GM21515 (cell line): ENCODE measurements at regions not wholly inside any gene's neighbourhood (a gene's known extent, or its start where the extent isn't known, plus 50 kb on each side); places are given as distances from the start of the nearest gene placed in this dataset.

Experiments
- ATAC-seq: cut with Tn5 transposase; IDR thresholded peaks from one replicate; pipeline ENCODE4 v1.9.1; 2021; ENCODE audit not compliant: unreplicated experiment

DNA sequence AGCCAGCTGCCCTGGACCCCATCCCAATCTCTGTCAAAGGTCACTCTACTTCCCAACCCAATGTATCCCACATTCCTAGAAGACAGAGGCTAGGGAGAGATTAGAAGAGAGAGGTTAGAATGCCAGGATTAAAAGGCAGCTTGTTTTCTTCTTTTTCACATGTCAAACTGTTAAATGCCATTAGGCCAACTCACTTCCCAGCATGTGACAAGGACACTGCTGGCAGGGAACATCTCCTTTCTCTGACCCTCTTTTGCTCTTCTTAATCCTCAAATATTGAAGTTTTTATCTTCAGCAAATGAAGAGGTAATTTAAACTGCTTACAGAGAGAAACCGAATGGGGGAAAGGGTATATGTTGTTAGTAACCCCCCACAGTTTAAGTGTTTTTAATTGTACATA is 89.1 kb downstream of the BBS10 start:
- ATAC-seq = no peak

DNA sequence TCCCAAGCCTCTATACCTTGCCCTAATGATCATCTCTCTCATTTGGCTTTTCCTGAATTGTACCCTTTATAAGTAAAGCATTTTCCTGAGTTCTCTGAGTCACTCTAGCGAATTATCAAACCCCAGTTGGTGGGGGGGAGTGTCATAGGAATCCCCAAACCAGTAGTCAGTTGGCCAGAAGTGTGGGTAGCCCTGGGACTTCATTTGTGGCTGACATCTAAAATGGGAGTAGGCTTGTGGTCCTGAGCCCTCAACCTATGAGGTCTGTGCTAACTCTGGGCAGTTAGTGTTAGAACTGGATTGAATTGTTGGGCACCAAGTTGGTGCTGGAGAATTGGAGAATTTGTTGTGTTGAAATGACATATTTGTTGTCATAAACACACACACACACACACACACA is 91.3 kb downstream of the BBS10 start:
- no peak for ATAC-seq

DNA sequence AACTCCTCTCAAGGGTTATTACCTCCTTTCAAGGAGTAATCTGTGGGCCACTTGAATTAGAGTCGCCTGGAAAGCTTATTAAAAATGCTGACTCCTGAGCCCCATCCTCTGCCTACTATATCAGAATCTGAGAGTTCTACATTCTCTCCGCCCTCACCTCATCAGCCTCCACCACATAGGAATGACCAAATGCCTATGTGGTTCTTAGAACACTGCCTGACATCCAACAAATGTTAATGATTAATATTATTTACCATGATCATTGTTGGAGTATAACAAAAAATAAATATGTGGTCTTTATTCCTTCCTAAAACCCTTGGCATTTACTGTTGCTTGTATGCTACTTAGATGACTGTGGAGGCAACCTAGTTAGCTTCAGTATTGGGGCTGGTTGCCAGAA is 91.9 kb downstream of the BBS10 start:
- ATAC-seq = no peak

DNA sequence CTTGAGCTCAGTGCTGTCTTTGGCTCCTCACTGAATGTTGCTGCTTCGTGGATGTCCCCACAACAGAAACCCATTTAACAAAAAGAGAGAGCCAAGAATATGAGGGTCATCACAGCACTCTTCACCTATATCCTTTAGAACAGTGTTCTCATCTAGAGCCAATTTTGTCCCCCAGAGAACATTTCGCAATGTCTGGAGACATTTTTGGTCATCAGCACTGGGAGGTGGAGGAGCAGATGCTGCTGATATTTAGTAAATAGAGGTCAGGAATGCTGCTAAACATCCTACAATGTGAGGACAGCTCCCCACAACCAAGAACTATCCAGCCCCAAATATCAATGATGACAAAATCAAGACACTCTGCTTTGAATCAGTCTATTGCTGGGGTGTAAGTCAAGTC is 92.5 kb downstream of the BBS10 start:
- no peak for ATAC-seq

DNA sequence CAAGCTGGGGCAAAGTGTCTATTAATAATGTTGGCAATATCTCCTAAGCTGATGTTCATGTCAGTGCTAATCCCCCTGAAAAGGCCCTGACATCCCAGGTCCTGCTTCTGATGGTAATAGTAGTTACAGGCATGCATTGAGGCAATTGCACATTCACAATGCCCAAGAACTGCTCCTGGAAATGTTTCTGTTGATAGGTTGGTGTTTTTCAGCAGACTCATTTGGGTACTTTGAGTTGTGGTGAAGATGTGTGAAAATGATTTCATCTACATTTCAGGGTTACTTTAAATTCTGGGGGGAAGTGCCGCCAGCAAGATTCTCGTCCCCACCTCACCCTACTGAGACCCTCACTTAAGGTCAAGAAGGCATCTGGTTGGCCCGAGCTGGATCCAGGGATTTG is 92.9 kb downstream of the BBS10 start:
- ATAC-seq = no peak

DNA sequence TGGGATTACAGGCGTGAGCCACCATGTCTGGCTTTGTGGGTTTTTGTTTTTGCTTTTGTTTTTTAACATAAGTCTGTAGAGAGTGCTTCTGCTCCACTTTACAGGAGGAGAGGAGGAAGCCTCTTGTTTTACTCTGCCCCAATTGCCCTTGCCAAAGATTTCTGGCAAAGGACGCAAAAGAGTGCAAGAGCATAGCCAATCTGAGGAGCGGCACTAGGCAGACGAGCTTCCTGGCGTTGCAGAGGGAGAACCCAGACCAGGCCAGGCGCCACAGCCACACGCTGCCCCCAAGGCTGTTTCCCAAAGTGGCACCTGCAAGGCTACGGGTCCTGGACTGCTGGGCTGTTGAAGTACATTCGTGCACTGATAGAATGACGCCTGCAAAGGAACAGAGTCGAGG is 96.2 kb downstream of the BBS10 start:
- no peak for ATAC-seq

DNA sequence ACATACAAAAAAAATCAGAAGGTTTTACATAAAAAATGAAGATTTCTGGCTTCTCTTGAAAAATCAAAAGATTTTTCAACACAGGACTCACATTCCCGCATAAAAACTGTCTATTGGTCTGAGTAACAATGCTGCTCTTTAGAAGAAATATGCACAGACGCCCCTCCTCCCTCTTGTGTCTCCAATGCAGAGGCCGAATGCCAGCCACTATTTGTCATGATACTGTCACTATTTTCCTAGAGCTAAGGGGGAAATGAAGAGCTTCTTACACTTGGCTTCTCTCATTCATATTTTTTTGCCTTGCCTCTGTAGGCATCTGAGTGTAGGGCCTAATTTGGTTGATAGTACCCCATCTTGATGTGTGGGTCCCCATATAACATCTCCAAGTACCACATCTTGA is 98.0 kb downstream of the BBS10 start:
- no peak for ATAC-seq

DNA sequence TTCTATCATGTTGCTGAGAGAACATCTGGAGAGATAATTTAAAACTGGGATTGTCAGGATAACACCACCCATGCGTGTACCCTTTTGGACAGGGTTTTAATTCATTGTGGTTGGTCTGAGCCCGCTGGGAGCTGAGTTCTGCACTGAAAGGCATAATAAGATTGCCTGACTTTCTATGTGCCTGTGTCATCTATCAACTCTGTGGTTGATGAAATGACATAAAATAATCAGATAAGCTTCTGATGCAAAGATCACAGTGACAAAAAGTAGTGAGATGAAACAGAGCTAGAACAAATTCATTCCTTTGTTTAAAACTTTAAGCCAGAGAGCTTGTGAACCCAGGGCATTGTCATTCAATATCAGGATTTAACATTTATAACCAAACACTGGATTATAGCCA is 98.7 kb downstream of the BBS10 start:
- ATAC-seq = no peak

DNA sequence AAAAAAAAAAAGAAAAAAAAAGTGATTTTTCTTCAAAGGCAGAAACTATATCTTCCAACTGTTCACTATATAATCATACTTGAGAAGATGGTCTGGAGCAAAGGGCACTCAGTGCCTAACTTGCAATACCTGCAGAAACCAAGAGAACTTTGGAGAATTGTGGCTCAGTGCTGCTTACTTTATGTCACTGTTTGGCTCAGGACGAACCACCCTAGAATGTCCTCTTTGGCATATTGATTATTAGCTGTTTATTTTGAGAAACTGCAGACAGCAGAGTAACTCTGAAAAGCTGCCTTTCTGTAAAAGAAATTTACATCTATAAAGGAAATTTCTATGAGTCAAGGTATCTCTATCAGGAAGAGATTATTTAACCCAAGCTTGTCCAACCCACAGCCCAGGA is 100.2 kb downstream of the BBS10 start:
- ATAC-seq = no peak

DNA sequence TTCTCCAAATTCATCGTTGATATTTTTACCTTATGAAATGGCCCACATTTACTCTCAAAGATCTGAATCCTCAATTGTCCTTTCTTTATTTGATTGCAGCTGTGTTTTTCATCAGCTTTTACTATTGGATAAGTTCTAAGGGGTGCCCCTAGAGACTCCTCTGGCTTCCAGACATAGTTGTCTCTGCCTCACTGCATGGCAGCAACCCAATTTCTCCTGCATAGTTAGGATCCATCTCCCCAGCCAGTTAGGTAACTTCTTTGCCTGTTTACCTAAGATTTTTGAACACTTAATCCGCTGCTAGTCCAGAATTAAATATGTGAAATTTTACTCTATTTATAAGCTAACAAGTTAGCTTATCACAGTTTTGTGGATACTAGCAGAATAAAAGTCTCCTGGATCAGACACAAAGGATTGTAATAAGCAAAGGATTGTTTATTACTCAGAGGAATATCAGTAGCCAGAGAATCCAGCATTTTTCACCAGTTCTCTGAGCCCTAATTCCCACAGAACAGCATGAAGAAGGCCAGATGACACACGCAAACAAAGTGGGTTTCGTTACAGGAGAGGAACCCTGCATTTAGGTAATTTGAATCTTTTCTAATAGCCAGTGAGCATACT is 101.1 kb downstream of the BBS10 start:
- no peak for ATAC-seq

DNA sequence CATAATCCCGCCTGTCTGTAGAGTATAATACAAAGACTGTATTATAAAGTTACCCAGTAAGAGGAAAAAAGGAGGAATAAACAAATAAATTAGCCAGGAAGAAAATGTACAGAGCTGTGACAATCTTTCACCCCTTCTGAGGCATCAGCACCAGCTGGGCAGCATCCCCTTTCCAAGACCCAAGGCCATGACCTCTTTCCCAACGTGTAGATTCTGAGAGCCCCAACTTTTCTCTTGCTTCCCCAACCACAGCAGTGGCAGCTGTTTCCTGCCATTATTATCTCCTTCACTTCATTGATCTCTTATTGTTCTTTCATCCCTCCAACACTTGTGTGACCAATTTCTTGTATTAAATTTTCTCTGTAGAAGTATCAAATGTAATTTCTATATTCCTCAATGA is 101.6 kb downstream of the BBS10 start:
- ATAC-seq = no peak

DNA sequence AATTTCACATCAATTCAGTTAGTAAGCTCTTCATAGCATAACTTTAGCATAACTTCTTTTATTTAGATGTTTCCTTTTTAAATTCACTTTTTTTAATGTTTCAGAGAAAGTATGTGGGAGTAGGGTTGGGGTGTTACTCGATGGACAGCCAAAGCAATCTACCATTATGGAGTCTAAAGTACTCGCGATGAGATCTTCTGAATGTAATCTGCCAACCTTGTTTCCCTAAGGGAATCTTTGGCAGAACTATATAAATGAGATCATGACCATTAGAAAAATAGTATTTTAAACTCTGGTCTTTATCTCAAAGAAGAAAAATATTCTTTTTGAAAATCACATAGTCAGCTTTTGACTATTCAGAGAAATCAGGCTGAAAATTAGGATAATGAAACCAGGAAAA is 103.9 kb downstream of the BBS10 start:
- no peak for ATAC-seq

DNA sequence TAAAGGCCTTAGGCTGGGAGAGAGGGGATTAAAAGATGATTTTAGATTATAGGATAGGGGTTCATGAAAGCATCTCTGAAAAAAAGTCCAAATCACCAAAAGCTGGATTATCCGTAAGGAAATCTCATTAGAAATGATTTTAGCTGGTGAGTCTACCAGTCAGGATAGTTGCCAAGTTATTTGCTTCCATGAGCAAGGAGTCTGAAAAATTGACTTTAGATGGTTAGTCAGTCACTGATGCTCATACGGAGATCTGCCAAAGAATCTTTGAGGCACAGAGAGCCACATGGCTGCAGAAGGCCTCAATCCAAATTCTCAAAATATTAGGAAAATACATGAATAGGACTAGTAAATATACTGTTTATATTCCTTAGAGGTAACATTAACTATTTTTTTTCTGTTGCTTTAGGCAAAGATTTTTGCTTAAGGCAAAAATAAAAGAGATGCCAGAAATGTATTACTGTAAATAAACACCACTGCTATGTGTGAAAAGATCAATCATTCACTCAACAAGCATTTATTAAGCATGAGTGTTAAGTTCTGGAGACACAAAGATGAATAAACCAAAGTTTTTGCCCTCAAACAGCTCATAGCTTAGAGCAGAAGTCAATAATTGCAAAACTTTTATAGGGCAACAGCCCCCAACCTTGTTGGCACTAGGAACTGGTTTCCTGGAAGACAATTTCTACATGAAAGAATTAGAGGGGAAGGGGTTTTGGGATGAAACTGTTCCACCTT is 105.2 kb downstream of the BBS10 start:
- no peak for ATAC-seq

DNA sequence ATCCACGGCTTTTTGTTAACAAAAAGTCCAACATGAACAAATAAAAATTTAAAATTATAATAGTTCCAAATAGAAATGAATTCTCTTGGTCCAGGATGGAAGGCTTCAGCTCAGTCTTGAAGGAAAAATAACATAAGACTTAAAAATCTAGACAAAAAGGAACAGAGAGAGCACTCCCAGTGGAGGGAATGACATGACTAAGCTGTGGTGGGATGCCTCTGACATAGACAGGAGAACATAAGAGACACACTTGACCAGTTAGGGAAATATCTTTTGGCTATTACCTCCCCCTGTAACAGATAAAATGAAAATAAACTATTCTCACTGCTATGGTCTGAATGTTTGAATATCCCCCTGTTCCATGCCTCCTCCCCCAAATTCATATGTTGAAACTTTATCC is 106.8 kb downstream of the BBS10 start:
- ATAC-seq = no peak

DNA sequence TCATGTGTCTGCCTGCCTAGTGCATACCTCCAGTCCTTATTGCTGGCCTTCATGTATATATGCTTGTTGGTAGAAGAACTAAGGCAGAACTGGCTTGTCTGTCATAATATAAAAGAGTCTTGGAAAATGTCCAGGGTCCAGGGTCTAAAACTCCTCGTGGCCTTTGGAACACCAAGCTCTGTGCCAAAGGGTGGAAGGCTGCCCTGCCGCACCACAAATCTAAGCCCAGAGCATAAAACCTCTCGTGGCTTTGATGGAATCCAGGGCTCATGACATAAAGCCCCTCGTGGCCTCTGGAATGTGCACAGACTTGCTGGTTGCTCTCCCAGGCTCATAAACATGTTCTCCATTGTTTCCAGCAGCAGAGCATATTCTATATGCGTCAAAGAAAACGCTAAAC is 107.9 kb downstream of the BBS10 start:
- no peak for ATAC-seq

DNA sequence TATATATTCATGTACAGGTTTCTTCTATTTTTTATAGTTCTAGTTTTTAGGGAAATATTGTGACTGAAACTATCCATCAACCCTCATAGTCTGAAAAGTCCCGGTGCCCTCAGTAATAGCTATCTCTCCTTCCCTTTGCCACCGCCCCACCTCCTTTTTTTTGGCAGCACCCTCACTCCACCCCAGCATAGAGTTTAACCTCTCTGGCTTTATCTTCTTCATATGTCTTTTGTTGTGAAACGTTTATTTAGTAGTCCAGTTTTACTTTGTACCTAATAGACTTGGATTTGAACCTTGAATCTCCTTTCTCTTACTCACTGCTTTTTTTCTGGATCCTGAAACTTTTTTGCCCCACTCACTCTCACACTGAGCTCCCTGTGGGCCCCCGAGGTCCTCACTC is 109.5 kb downstream of the BBS10 start:
- no peak for ATAC-seq

DNA sequence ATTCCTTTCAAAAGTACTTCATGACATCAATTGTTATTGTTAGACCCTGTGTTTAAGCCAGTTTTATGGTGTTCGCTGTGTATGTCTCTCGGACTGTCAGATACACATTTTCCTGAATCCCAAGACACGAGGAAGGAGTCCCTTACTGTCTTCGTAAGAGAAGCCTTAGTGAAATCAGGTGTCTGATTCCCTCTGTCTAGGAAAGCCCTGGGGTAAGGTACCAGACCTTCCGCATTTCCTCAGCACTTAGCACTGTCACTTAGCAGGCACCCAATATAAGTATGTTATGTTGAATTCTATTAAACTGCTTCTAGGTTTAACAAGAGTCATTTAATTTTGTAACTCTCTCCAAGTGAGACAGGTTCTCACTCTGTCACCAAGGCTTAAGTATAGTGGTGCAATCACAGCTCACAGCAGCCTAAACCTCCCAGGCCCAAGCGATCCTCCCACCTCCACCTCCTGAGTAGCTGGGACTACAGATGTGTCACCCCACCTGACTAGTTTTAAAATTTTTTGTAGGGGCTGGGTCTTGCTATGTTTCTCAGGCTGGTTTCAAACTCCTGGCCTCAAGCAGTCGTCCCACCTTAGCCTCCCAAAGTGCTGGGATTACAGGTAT is 111.0 kb downstream of the BBS10 start:
- ATAC-seq = no peak

DNA sequence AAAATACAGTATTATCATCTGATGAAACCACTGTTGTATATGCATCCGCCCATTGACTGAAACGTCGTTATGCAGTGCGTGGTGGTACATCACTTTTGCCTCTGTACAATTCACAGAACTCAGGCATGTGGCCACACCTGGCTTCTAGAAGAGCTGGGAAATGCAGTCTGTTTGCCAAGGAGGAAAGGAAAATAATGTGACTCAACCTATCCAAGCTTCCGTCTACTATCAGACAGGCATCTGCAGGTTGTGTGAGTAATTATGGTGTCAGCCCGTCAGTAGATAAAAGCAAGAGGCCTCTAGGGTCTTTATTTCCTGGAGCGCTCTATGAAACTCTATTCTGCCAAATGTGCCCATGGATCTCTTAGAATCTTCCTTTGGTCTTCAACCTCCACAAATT is 111.6 kb downstream of the BBS10 start:
- ATAC-seq = no peak

DNA sequence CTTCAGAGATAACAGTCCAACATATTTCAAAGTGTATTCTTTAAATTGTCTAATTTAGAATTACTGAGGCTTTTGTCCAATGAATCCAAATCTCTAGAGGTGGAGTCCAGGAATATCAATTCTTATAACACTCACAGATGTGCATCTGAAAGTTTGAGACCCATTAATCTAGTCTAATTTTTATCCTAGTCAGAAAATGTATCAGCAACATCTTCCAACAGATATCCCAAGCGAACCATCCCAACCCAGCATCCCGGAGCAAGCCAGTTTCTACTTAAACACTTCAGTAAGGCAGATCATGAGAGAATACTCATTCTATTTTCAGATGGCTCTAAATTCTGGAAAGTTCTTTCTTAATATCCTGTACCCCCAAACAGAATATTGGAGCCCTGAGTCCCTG is 113.5 kb downstream of the BBS10 start:
- no peak for ATAC-seq

DNA sequence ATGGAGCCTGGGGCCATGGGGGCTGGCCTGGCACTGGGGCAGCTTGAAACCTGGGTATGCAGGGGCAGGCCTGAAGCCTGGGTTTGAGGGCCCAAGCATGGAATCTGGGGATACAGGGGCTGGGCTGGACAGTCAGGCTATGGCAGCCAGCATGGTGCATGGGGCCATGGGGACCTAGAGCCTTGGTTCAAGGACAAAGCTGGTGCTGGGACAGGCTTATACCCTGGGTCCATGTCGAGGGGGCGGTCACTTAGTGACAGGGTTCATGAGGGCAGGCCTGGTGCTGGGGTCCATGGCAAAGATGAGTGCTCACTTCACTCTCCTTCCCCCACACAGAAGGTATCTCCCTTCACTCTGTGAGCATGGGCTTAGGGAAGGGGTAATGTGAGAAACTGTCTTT is 116.2 kb downstream of the BBS10 start:
- no peak for ATAC-seq

DNA sequence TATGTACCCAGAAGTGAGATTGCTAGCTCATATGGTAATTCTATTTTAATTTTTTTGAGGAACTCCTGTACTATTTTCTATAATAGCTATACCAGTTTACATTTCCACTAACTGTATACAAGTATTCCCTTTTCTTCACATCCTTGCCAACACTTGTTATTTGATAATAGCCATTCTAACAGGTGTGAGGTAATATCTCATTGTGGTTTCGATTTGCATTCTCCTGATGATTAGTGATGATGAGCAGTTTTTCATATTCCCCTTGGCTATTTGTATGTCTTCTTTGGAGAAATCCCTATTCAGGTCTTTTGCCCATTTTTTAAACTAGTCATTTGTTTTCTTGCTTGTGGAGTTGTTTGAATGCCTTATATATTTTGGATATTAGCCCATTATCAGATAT is 121.3 kb downstream of the BBS10 start:
- no peak for ATAC-seq

DNA sequence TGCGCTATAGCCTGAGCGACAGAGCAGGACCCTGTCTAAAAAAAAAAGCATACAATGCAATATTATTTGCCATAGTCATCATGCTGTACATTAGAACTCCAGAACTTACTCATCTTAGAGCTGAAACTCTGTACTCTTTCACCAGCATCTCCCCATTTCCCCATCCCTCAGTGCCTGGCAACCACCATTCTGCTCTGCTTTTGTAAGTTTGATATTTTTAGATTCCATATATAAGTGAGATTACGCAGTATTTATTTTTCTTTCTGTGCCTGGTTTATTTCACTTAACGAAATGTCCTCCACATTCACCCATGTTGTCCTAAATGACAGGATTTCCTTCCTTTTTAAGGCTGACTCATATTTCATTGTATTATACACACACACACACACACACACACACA is 121.8 kb downstream of the BBS10 start:
- ATAC-seq = no peak

DNA sequence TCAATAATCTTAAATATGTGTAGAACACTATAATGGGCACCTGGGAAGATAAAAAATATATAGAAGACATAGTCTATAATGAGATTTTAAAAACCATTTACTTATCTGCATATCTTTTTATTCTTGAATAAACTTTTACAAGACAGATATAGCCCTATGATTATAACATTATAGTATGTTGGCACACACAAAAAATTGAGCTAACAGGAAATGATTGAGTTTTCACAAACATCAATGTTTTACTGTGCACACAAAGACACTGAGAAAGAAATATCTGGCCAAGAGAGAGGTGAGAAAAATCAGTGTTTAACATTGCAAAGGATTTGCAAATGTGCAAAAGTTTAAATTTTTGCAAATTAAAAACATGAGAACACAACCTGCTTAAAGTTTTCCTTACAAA is 124.3 kb downstream of the BBS10 start:
- ATAC-seq = no peak
